ENCODE measurements at regions not wholly inside any gene's neighbourhood (a gene's known extent, or its start where the extent isn't known, plus 50 kb on each side); places are given as distances from the start of the nearest gene placed in this dataset.

GRCh38 chr3:150096700-150097587, 126.2 kb upstream of the PFN2 start:
- intact Hi-C loops (cut with DNase I): no loop called here

DNA sequence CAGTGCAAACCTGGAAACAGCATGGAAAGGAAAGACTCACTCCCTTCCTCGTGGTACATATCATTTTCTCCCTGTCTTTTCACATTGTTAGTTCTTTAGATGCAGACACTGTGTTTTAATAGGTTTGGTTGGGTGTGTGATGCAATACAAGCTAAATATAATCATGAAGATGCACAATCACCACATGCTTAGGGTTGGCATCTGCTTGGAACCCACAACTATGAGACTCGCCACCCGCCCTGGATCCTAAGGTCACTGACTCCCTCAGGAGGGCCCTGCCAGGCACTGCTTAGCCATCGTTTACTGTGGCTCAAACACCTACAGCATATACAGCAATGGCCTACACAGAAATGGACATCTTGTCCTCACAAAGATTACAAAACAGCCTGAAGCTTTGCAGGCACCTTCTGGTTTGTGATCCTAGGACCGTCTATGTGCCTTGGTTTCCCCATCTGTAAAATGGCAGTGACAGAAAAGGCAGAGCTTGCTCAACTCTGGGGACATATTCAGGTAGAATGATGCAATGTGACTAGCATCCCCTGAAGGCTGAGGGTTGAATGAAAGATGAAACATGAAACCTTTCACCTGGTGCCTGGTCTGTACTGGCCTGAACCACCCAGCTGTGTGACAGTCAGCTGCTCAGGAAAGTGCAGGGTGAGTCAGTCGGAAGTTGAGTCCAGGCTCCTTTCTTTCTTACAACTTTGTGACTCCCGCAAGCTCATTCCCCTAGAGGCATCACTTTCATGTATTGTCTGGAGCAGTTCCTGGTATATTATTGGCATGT, 123.6 kb upstream of the PFN2 start:
- WGBS: 83% methylated on average over 7 of the region's 7 CpGs
- no peak for DNase-seq (ENCODE audit: low spot score)
- Histone ChIP-seq H3K4me1 (replicated peaks) (no peaks in the 10 kb centered on the region), H3K36me3 (no peaks in the 10 kb centered on the region), H3K27ac (no peak overlapping the region), H3K4me3 (no peak overlapping the region), H3K27me3 (replicated peaks; ENCODE audit: insufficient read depth) (no peaks in the 10 kb centered on the region), H3K9me3 (no peaks in the 10 kb centered on the region)
- TF ChIP-seq, protein P1, sequence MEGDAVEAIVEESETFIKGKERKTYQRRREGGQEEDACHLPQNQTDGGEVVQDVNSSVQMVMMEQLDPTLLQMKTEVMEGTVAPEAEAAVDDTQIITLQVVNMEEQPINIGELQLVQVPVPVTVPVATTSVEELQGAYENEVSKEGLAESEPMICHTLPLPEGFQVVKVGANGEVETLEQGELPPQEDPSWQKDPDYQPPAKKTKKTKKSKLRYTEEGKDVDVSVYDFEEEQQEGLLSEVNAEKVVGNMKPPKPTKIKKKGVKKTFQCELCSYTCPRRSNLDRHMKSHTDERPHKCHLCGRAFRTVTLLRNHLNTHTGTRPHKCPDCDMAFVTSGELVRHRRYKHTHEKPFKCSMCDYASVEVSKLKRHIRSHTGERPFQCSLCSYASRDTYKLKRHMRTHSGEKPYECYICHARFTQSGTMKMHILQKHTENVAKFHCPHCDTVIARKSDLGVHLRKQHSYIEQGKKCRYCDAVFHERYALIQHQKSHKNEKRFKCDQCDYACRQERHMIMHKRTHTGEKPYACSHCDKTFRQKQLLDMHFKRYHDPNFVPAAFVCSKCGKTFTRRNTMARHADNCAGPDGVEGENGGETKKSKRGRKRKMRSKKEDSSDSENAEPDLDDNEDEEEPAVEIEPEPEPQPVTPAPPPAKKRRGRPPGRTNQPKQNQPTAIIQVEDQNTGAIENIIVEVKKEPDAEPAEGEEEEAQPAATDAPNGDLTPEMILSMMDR (IDR thresholded peaks at IDR 0.05): no peak
- TF ChIP-seq POLR2AphosphoS5 (IDR thresholded peaks at IDR 0.05) (no peak), POLR2A (IDR thresholded peaks at IDR 0.05) (no peak)
- intact Hi-C loops (cut with DNase I): no loop called here

More at GRCh38 chr3:150096700-150097587, 126.2 kb upstream of the PFN2 start:
- WGBS: 39% methylated on average over 3 of the region's 3 CpGs
- Histone ChIP-seq H3K27ac (no peak overlapping the region), H3K27me3 (replicated peaks; ENCODE audit: insufficient read depth) (no peaks in the 10 kb centered on the region), H3K4me1 (replicated peaks) (no peaks in the 10 kb centered on the region), H3K9me3 (no peaks in the 10 kb centered on the region), H3K36me3 (no peaks in the 10 kb centered on the region), H3K4me3 (no peak overlapping the region)
- DNase-seq (ENCODE audit: low spot score): no peak
- no peak for TF ChIP-seq POLR2AphosphoS5 (IDR thresholded peaks at IDR 0.05)
- TF ChIP-seq, protein P1 (IDR thresholded peaks at IDR 0.05): no peak
- TF ChIP-seq POLR2A (IDR thresholded peaks at IDR 0.05): no peak

GRCh38 chr3:150091626-150092025, 120.9 kb upstream of the PFN2 start:
- Histone ChIP-seq H3K27me3 (replicated peaks; ENCODE audit: insufficient read depth) (no peaks in the 10 kb centered on the region), H3K4me1 (replicated peaks) (no peaks in the 10 kb centered on the region), H3K4me3 (no peak overlapping the region), H3K27ac (no peak overlapping the region), H3K36me3 (no peaks in the 10 kb centered on the region), H3K9me3 (no peaks in the 10 kb centered on the region)
- no peak for DNase-seq (ENCODE audit: low spot score)
- WGBS: 47% methylated on average over 4 of the region's 4 CpGs
- TF ChIP-seq, protein P1 (IDR thresholded peaks at IDR 0.05): no peak
- TF ChIP-seq POLR2A (IDR thresholded peaks at IDR 0.05): no peak
- TF ChIP-seq POLR2AphosphoS5 (IDR thresholded peaks at IDR 0.05): no peak
- intact Hi-C loops (cut with DNase I): no loop called here

DNA sequence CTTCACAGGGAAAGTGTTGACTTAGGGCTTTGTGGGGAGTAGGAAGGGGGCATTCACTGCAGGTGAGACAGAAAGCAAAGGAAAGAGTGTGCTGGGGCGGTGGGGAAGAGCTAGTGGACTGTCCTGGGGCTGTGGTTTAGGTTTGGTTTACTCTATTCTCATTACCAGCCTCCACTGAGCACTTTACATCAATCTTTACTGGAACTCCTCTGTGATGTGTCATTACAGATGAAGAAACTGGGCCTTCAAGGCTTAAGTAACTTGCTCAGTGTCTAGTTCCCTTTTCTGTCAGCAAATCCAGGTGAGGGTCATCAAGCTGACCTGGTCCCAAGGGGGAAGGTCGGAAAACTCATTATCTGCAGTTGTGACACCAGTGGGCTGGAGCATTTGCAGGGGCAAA, 120.2 kb upstream of the PFN2 start:
- TF ChIP-seq POLR2AphosphoS5 (IDR thresholded peaks at IDR 0.05): no peak
- TF ChIP-seq, protein P1 (IDR thresholded peaks at IDR 0.05): no peak
- no peak for TF ChIP-seq POLR2A (IDR thresholded peaks at IDR 0.05)
- 82% methylated on average over 2 of the region's 2 CpGs for WGBS
- DNase-seq (ENCODE audit: low spot score): no peak
- Histone ChIP-seq H3K4me1 (replicated peaks) (no peaks in the 10 kb centered on the region), H3K27ac (no peak overlapping the region), H3K4me3 (no peak overlapping the region), H3K36me3 (no peaks in the 10 kb centered on the region), H3K27me3 (replicated peaks; ENCODE audit: insufficient read depth) (no peaks in the 10 kb centered on the region), H3K9me3 (no peaks in the 10 kb centered on the region)
- intact Hi-C loops (cut with DNase I): no loop called here
